A549 (cell line): ENCODE measurements at regions not wholly inside any gene's neighbourhood (a gene's known extent, or its start where the extent isn't known, plus 50 kb on each side); places are given as distances from the start of the nearest gene placed in this dataset.
"Not testable (repeated sequence)": the region's sequence is repeated elsewhere in the genome, so short reads cannot be mapped to it uniquely, and the experiment has no call there.

Source experiments
- ATAC-seq, 2 experiments: fragments of 200-7000 bp in 1 of 2; fragments of >200 bp in 1 of 2; cut with Nextera tagmentation in 1 of 2; cut with Tn5 transposase in 1 of 2; 3 replicates each; pipeline versions ENCODE4 v1.8.0 to v1.9.1; 2018 to 2020; ENCODE audit warnings: mild to moderate bottlenecking in 1 of 2, moderate library complexity in 1 of 2
- CTCF ChIA-PET: fragments of 300-600 bp; sonication (Branson Sonifier 250); formaldehyde crosslinking; extraction: SDS; loops from one replicate; lab custom pipeline; 2021; ENCODE audit warnings: antibody characterized with exemption, inconsistent platforms; lab: Yijun Ruan, JAX
- POLR2A ChIA-PET: fragments of 350-600 bp; formaldehyde crosslinking; extraction: SDS; loops from one replicate; lab custom pipeline; 2021; ENCODE audit warnings: antibody characterized with exemption, inconsistent platforms; lab: Yijun Ruan, JAX
- DNase-seq, 2 experiments: peaks; one replicate each; pipeline versions ENCODE4 v3.0.0 to v3.0.0-alpha.2; 2011 to 2016; ENCODE audit warnings: low read depth in 1 of 2, low spot score in 1 of 2
- FAIRE-seq: peaks from 2 replicates; lab custom pipeline; 2011; peaks lifted over from hg19 to GRCh38; lab: Jason Lieb, UNC
- H3K27ac ChIP-seq, 2 experiments: fragments of >200 bp; sonication (Bioruptor Twin); formaldehyde crosslinking; 3 replicates each; pipeline ENCODE4 v1.5.1; 2016 to 2017
- H3K4me1 ChIP-seq: fragments of >200 bp; sonication (Bioruptor Twin); formaldehyde crosslinking; 3 replicates; pipeline ENCODE4 v1.6.1; 2016
- H3K4me2 ChIP-seq: fragments of >200 bp; sonication (Bioruptor Twin); formaldehyde crosslinking; 3 replicates; pipeline ENCODE4 v1.6.1; 2016
- H3K4me3 ChIP-seq: fragments of >200 bp; sonication (Bioruptor Twin); formaldehyde crosslinking; 3 replicates; pipeline ENCODE4 v1.5.1; 2016
- H3K9me3 ChIP-seq: fragments of >200 bp; sonication (Bioruptor Twin); formaldehyde crosslinking; 3 replicates; pipeline ENCODE4 v1.6.1; 2016
- BCL3 ChIP-seq: fragments of >200 bp; sonication (Bioruptor Twin); formaldehyde crosslinking; IDR thresholded peaks from 3 replicates; pipeline ENCODE4 v1.6.1; 2016
- CBX2 ChIP-seq: fragments of 200-600 bp; sonication (generic); IDR thresholded peaks from 2 replicates; pipeline ENCODE4 v1.6.1; 2016; ENCODE audit warnings: low read depth, mild to moderate bottlenecking, borderline replicate concordance
- CEBPB ChIP-seq, 2 experiments: fragments of >200 bp in 1 of 2; sonication (Bioruptor Twin) in 1 of 2; formaldehyde crosslinking in 1 of 2; IDR thresholded peaks; 2 replicates each; pipeline ENCODE4 v1.6.1; 2012 to 2016
- EHF ChIP-seq: fragments of 250-450 bp; sonication (Bioruptor Pico); IDR thresholded peaks from 2 replicates; pipeline ENCODE4 v1.5.0; 2020; ENCODE audit warnings: mild to moderate bottlenecking
- ELK1 ChIP-seq: fragments of 150-350 bp; IDR thresholded peaks from 2 replicates; pipeline ENCODE4 v1.6.1; 2014; ENCODE audit warnings: low read depth, mild to moderate bottlenecking, low read length
- EP300 ChIP-seq, 2 experiments: fragments of >200 bp; sonication (Bioruptor Twin); formaldehyde crosslinking; IDR thresholded peaks; 2 replicates in 1 of 2; 3 replicates in 1 of 2; pipeline ENCODE4 v1.6.1; 2016 to 2017
- ESRRA ChIP-seq: fragments of 150-350 bp; IDR thresholded peaks from 2 replicates; pipeline ENCODE4 v1.6.1; 2014; ENCODE audit warnings: mild to moderate bottlenecking, low read length, borderline replicate concordance
- FOSL2 ChIP-seq, 2 experiments: fragments of 450-650 bp in 1 of 2; fragments of >200 bp in 1 of 2; sonication (Bioruptor Twin) in 1 of 2; formaldehyde crosslinking; IDR thresholded peaks; 2 replicates each; pipeline versions ENCODE4 v1.5.0 to v1.6.1; 2016 to 2020; ENCODE audit warnings: mild to moderate bottlenecking in 1 of 2, moderate library complexity in 1 of 2
- GATA3 ChIP-seq: IDR thresholded peaks from 2 replicates; pipeline ENCODE4 v1.6.1; 2012; ENCODE audit warnings: borderline replicate concordance
- HEYL ChIP-seq: fragments of 250-450 bp; sonication (Bioruptor Pico); IDR thresholded peaks from 2 replicates; pipeline ENCODE4 v1.8.0; 2021; ENCODE audit warnings: mild to moderate bottlenecking, moderate library complexity
- HOXA7 ChIP-seq: fragments of 250-450 bp; sonication (Bioruptor Pico); IDR thresholded peaks from 2 replicates; pipeline ENCODE4 v1.5.0; 2020; ENCODE audit warnings: mild to moderate bottlenecking, moderate library complexity
- HOXB5 ChIP-seq: fragments of 250-450 bp; sonication (Bioruptor Pico); IDR thresholded peaks from 2 replicates; pipeline ENCODE4 v1.5.0; 2020; ENCODE audit warnings: mild to moderate bottlenecking, moderate library complexity
- JUN ChIP-seq, 2 experiments: fragments of >200 bp; sonication (Bioruptor Twin); formaldehyde crosslinking; IDR thresholded peaks; 2 replicates in 1 of 2; 3 replicates in 1 of 2; pipeline ENCODE4 v1.6.1; 2016 to 2017
- JUNB ChIP-seq: fragments of >200 bp; sonication (Bioruptor Twin); formaldehyde crosslinking; IDR thresholded peaks from 2 replicates; pipeline ENCODE4 v1.6.1; 2016
- KDM1A ChIP-seq: fragments of 200-600 bp; sonication (generic); IDR thresholded peaks from 2 replicates; pipeline ENCODE4 v1.6.1; 2016; ENCODE audit warnings: low read depth, mild to moderate bottlenecking
- KDM5A ChIP-seq: fragments of 200-600 bp; sonication (generic); IDR thresholded peaks from 2 replicates; pipeline ENCODE4 v1.6.1; 2016; ENCODE audit warnings: antibody characterized with exemption, mild to moderate bottlenecking
- MAFK ChIP-seq: fragments of 450-650 bp; IDR thresholded peaks from 2 replicates; pipeline ENCODE4 v1.6.1; 2014; ENCODE audit not compliant: partially characterized antibody
- NFE2L2 ChIP-seq: fragments of 150-350 bp; conservative IDR thresholded peaks from 2 replicates; pipeline ENCODE4 v1.6.1; 2014; ENCODE audit warnings: low read length
- NR3C1 ChIP-seq: fragments of >200 bp; sonication (Bioruptor Twin); formaldehyde crosslinking; IDR thresholded peaks from 3 replicates; pipeline ENCODE4 v1.6.1; 2017
- PBX3 ChIP-seq: IDR thresholded peaks from 2 replicates; pipeline ENCODE4 v1.6.1; 2012
- RFX5 ChIP-seq: fragments of 450-650 bp; IDR thresholded peaks from 2 replicates; pipeline ENCODE4 v1.7.1; 2014; ENCODE audit warnings: antibody characterized with exemption, mild to moderate bottlenecking, moderate library complexity
- SMC3 ChIP-seq: fragments of >200 bp; sonication (Bioruptor Twin); formaldehyde crosslinking; IDR thresholded peaks from 3 replicates; pipeline ENCODE4 v1.6.1; 2018; ENCODE audit warnings: inconsistent platforms
- SREBF2 ChIP-seq: fragments of 450-650 bp; IDR thresholded peaks from 2 replicates; pipeline ENCODE4 v1.6.1; 2014; ENCODE audit warnings: mild to moderate bottlenecking, moderate library complexity
- TFCP2L1 ChIP-seq: fragments of 250-450 bp; sonication (Bioruptor Pico); IDR thresholded peaks from 2 replicates; pipeline ENCODE4 v1.5.0; 2021; ENCODE audit warnings: mild to moderate bottlenecking
- WGBS: methylation state at CpG from one replicate; pipeline ENCODE4 v1.1.6; 2017; ENCODE audit errors: missing lambda C conversion rate; 5-methylcytosine and 5-hydroxymethylcytosine counted together

- H3K27ac ChIP-seq: no peak overlapping the region
- ATAC-seq (no peak), DNase-seq (no peak), FAIRE-seq (no peak)
- POLR2A ChIA-PET: no interaction called here
- H3K9me3 ChIP-seq: no peaks in the 10 kb centered on the region
- H3K4me3 ChIP-seq: no peak overlapping the region
- CTCF ChIA-PET: no interaction called here
- peaks cover 12% of the 10 kb centered on the region for H3K4me1 ChIP-seq
- H3K4me2 ChIP-seq: no peak overlapping the region
- WGBS: 80% methylated on average over 15 of the region's 15 CpGs
- TF ChIP-seq FOSL2 (IDR thresholded peaks at IDR 0.05) (no peak), FOSL2 (CRISPR knock-in tag; IDR thresholded peaks at IDR 0.05) (no peak), NR3C1 (no peak), ELK1 (no peak), SMC3 (no peak), GATA3 (no peak), ESRRA (no peak), EHF (no peak), HEYL (CRISPR knock-in tag) (no peak), CBX2 (no peak), TFCP2L1 (CRISPR knock-in tag) (no peak), KDM5A (no peak), NFE2L2 (no peak), HOXA7 (CRISPR knock-in tag) (no peak), KDM1A (no peak), SREBF2 (no peak)
- TF ChIP-seq, all 56 proteins: peak for 0
Observed at GRCh38 chr3:151538456-151539393, 77.9 kb upstream of the IGSF10 start.

GRCh38 chr3:151537726-151538125 is 76.9 kb upstream of the IGSF10 start:
- Histone ChIP-seq H3K9me3 (no peaks in the 10 kb centered on the region), H3K27ac (no peak overlapping the region), H3K4me3 (no peak overlapping the region), H3K4me1 (peaks cover 5% of the 10 kb centered on the region; the same call in 1 of the 3 replicates), H3K4me2 (no peak overlapping the region)
- 50% methylated on average over 3 of the region's 3 CpGs for WGBS
- ChIA-PET CTCF (no interaction called here), POLR2A (no interaction called here)
- ATAC-seq (no peak), FAIRE-seq (no peak), DNase-seq (no peak)
- no peak for TF ChIP-seq MAFK

- 76% methylated on average over 2 of the region's 2 CpGs for WGBS
- FAIRE-seq (no peak), DNase-seq (no peak), ATAC-seq (no peak)
- Histone ChIP-seq H3K4me3 (no peak overlapping the region), H3K4me1 (no peaks in the 10 kb centered on the region), H3K27ac (no peak overlapping the region), H3K4me2 (no peak overlapping the region), H3K9me3 (0 out of 3 replicates have a peak, but pooled peaks cover under 1% of the 10 kb centered on the region)
- ChIA-PET POLR2A (no interaction called here), CTCF (no interaction called here)
- TF ChIP-seq NR3C1 (no peak), JUN (IDR thresholded peaks at IDR 0.05) (no peak), GATA3 (no peak), RFX5 (no peak), TFCP2L1 (CRISPR knock-in tag) (no peak)
Observed at GRCh38 chr3:151526757-151527156, 65.9 kb upstream of the IGSF10 start.

GRCh38 chr3:151520105-151520504 is 59.2 kb upstream of the IGSF10 start:
- H3K9me3 ChIP-seq: 0 out of 3 replicates have a peak, but pooled peaks cover 5% of the 10 kb centered on the region
- no peak overlapping the region for H3K4me3 ChIP-seq
- FAIRE-seq: no peak
- TF ChIP-seq PBX3 (no peak), JUNB (no peak), EHF (no peak), KDM5A (no peak), CEBPB (IDR thresholded peaks at IDR 0.05) (no peak), BCL3 (no peak), EP300 (IDR thresholded peaks at IDR 0.05) (no peak), HOXB5 (CRISPR knock-in tag) (no peak)
- WGBS: 9% methylated on average over 1 of the region's 1 CpG
- ChIA-PET CTCF (no interaction called here), POLR2A (no interaction called here)
- H3K27ac ChIP-seq: no peak overlapping the region
- ATAC-seq: no peak
- no peak overlapping the region for H3K4me2 ChIP-seq
- H3K4me1 ChIP-seq: no peaks in the 10 kb centered on the region
- no peak for DNase-seq

- H3K4me3 ChIP-seq, ATAC-seq, CTCF ChIA-PET, H3K27ac ChIP-seq, POLR2A ChIA-PET, H3K4me2 ChIP-seq, H3K4me1 ChIP-seq, DNase-seq, H3K9me3 ChIP-seq, FAIRE-seq: not testable (repeated sequence)
- 62% methylated on average over 2 of the region's 2 CpGs for WGBS
Observed at GRCh38 chr3:151511433-151511832, 50.6 kb upstream of the IGSF10 start.
